Neural crest cell (in vitro differentiated cells): ENCODE measurements at regions not wholly inside any gene's neighbourhood (a gene's known extent, or its start where the extent isn't known, plus 50 kb on each side); places are given as distances from the start of the nearest gene placed in this dataset.

Source experiments
- DNase-seq: peaks from one replicate; pipeline ENCODE4 v3.0.0; 2021; ENCODE audit warnings: low read depth, mixed read lengths, low spot score
- H3K27ac Mint-ChIP-seq: one replicate; pipeline ENCODE4 v1.8.0; 2021; ENCODE audit warnings: mild to moderate bottlenecking, mixed read lengths; ENCODE audit not compliant: unreplicated experiment
- H3K27me3 Mint-ChIP-seq: 2 replicates; pipeline ENCODE4 v1.8.0; 2021; ENCODE audit warnings: low read depth, mild to moderate bottlenecking, mixed read lengths
- H3K36me3 Mint-ChIP-seq: 2 replicates; pipeline ENCODE4 v1.8.0; 2021; ENCODE audit warnings: low read depth, mild to moderate bottlenecking, mixed read lengths
- H3K4me1 Mint-ChIP-seq: 2 replicates; pipeline ENCODE4 v1.8.0; 2021; ENCODE audit warnings: mixed read lengths
- H3K4me3 Mint-ChIP-seq: one replicate; pipeline ENCODE4 v1.8.0; 2021; ENCODE audit warnings: mild to moderate bottlenecking, mixed read lengths
- H3K9me3 Mint-ChIP-seq: 2 replicates; pipeline ENCODE4 v1.8.0; 2021; ENCODE audit warnings: mixed read lengths
- CTCF ChIP-seq: fragments of 200-600 bp; sonication (generic); conservative IDR thresholded peaks from 2 replicates; pipeline ENCODE4 v1.5.0; 2021; ENCODE audit warnings: antibody characterized with exemption, mild to moderate bottlenecking

DNA sequence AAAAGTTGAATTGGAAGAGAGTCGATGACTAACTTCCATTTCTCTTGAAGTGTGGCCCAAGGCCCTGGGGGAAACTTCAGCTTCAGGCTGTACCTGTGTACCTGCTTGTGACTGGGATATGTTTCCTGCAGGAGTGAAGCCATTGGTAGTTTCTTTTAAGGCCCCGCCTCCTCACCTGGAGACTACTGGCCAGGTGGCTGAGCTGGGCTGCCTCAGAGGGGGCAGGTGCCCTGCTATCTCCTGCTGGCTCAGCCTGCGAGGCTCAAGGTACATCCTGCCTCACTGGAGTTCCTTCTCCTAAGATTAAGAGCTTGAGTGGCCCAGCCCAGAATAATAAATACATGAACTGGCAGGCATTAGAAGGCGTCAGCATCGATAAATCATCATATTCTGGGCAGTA lies 121.6 kb upstream of the ROPN1 start:
- no peaks in the 10 kb centered on the region for H3K27me3 Mint-ChIP-seq
- no peak overlapping the region for H3K4me3 Mint-ChIP-seq
- TF ChIP-seq CTCF: no peak
- peaks cover 3% of the 10 kb centered on the region for H3K36me3 Mint-ChIP-seq
- H3K4me1 Mint-ChIP-seq: peaks cover 28% of the 10 kb centered on the region
- peaks cover 3% of the 10 kb centered on the region for H3K9me3 Mint-ChIP-seq
- DNase-seq: no peak
- no peak overlapping the region for H3K27ac Mint-ChIP-seq

DNA sequence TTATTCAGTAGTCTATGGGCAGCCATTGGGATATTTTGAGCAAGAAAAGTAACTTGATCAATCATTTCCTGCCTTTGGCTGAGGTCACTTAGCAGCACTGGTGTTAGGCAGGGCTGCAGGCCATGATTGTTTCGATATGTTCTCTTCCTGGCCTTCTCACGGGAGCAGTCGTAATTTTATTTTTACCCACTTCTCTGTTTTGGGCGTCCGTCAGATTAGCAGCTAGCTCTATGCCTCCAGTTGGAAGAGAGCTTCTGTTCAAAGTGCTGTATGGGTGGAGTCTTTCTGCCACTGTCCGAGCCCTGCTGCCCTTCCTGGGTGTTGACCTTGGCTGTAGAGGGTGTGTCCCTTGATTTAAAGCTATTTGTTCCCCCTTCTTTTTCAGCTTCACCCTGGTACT lies 123.4 kb upstream of the ROPN1 start:
- H3K9me3 Mint-ChIP-seq: peaks cover 3% of the 10 kb centered on the region
- no peaks in the 10 kb centered on the region for H3K27me3 Mint-ChIP-seq
- no peak overlapping the region for H3K27ac Mint-ChIP-seq
- DNase-seq: no peak
- H3K4me3 Mint-ChIP-seq: no peak overlapping the region
- peaks cover 38% of the 10 kb centered on the region for H3K4me1 Mint-ChIP-seq
- no peak for TF ChIP-seq CTCF
- H3K36me3 Mint-ChIP-seq: peaks cover 3% of the 10 kb centered on the region

- H3K36me3 Mint-ChIP-seq: no peaks in the 10 kb centered on the region
- no peaks in the 10 kb centered on the region for H3K27me3 Mint-ChIP-seq
- H3K9me3 Mint-ChIP-seq: no peaks in the 10 kb centered on the region
- DNase-seq: no peak
- peaks cover 38% of the 10 kb centered on the region for H3K4me1 Mint-ChIP-seq
- H3K4me3 Mint-ChIP-seq: no peak overlapping the region
- H3K27ac Mint-ChIP-seq: no peak overlapping the region
- no peak for TF ChIP-seq CTCF
These were observed 124.0 kb upstream of the ROPN1 start for GRCh38 chr3:124115956-124116355.

DNA sequence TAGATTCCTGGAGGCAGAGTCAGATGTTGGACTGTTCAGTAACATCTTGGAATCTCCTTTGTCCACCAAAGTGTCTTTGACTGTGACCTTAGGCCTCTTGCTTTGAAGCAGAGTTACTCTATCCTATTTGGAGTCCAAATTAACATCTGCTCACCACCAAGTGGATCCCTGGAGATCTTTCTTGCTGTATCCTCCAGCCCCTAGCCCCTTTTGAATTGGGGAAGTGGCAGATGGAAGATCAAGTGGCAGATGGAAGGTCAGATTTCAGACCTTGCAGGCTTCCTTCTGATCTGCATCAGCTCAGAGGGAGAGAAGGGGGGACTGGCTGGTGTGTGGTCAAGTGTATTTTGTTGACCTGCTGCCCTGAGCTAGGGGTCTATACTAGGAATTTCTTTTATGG lies 125.0 kb upstream of the ROPN1 start:
- Mint-ChIP-seq H3K27ac (no peak overlapping the region), H3K9me3 (no peaks in the 10 kb centered on the region), H3K4me1 (peaks cover 38% of the 10 kb centered on the region), H3K27me3 (no peaks in the 10 kb centered on the region), H3K4me3 (no peak overlapping the region), H3K36me3 (no peaks in the 10 kb centered on the region)
- DNase-seq: no peak
- no peak for TF ChIP-seq CTCF

DNA sequence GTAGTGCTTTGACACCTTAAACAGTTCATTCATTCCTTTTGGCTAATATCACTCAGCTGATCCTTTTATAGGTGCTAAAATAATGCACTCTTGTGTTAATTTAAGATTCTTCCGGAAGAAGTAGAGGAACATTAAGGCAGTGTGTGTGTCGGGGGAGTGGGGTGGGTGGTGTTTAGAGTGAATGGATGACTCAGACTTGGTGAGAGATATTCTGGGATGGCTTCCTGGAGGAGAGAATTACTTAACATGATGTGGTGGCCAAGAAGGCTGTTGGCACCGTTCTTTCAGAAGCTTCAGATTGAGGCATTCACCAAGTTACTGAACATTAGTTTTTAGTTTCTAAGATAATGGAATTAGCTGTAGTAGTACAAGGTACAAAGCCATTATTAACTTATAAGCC lies 125.6 kb upstream of the ROPN1 start:
- TF ChIP-seq CTCF: no peak
- Mint-ChIP-seq H3K36me3 (no peaks in the 10 kb centered on the region), H3K4me1 (peaks cover 38% of the 10 kb centered on the region), H3K27ac (peak overlapping the region; percentile 24), H3K4me3 (no peak overlapping the region), H3K9me3 (no peaks in the 10 kb centered on the region), H3K27me3 (no peaks in the 10 kb centered on the region)
- DNase-seq: no peak

DNA sequence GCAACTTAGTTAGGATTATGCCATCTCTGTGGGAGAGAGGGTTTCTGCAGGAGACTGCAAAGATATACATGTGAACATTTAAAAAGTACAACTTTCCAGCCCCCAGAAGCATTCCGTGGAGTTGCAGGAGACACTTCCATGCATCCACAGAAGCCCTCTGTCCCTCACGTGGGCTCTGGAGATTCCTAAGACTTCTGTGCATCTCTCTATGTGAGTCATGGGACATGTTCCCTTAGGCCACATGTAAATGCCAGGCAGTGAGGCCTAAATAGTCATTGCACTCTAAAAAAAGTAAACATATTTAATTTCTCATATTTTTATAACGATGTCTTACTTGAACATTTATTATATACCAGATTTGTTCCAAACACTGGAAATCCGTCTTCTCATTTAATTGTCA lies 126.5 kb upstream of the ROPN1 start:
- no peak for DNase-seq
- H3K27ac Mint-ChIP-seq: no peak overlapping the region
- H3K36me3 Mint-ChIP-seq: no peaks in the 10 kb centered on the region
- no peak for TF ChIP-seq CTCF
- H3K27me3 Mint-ChIP-seq: no peaks in the 10 kb centered on the region
- peaks cover 38% of the 10 kb centered on the region for H3K4me1 Mint-ChIP-seq
- H3K4me3 Mint-ChIP-seq: no peak overlapping the region
- no peaks in the 10 kb centered on the region for H3K9me3 Mint-ChIP-seq
